Breast epithelium (tissue), 4 donors: ENCODE measurements at regions not wholly inside any gene's neighbourhood (a gene's known extent, or its start where the extent isn't known, plus 50 kb on each side); places are given as distances from the start of the nearest gene placed in this dataset.
A peak's percentile ranks its signal among the peaks of the same experiment; 100 is the strongest.

Experiments used
- DNase-seq, 2 donors: peaks; one replicate each; pipeline ENCODE4 v3.0.0-alpha.2; 2019; ENCODE audit warnings: low spot score in 2 of 2
- H3K27ac ChIP-seq, 2 donors: fragments of 200-600 bp; sonication (generic) in 1 of 2; one replicate each; pipeline ENCODE4 v1.5.1; 2016 to 2019; ENCODE audit warnings: mild to moderate bottlenecking in 1 of 2
- H3K27me3 ChIP-seq, 2 donors: fragments of 200-600 bp; sonication (generic) in 1 of 2; one replicate each; pipeline versions ENCODE4 v1.5.1 to v1.6.0; 2017 to 2019; ENCODE audit warnings: control low read depth in 1 of 2, mild to moderate bottlenecking in 1 of 2
- H3K36me3 ChIP-seq: fragments of 200-600 bp; one replicate; pipeline ENCODE4 v1.5.1; 2019
- H3K4me1 ChIP-seq, 2 donors: fragments of 200-600 bp; sonication (generic); one replicate each; pipeline ENCODE4 v1.5.1; 2016 to 2019; ENCODE audit warnings: control low read depth in 1 of 2
- H3K4me3 ChIP-seq, 3 donors: fragments of 200-600 bp; sonication (generic); 1 replicate in 2 of 3; 2 replicates in 1 of 3; pipeline ENCODE4 v1.5.1; 2016 to 2019; ENCODE audit warnings: mild to moderate bottlenecking in 3 of 3, moderate library complexity in 2 of 3
- H3K9me3 ChIP-seq, 2 donors: fragments of 200-600 bp; sonication (generic) in 1 of 2; one replicate each; pipeline ENCODE4 v1.5.1; 2016 to 2019; ENCODE audit warnings: control low read depth in 1 of 2
- POLR2A ChIP-seq: fragments of 450-650 bp; IDR thresholded peaks from one replicate; pipeline ENCODE4 v1.6.1; 2016; ENCODE audit warnings: antibody characterized with exemption, mild to moderate bottlenecking, moderate library complexity
- POLR2AphosphoS5 ChIP-seq, 3 donors: sonication (generic); formaldehyde crosslinking; IDR thresholded peaks; one replicate each; pipeline ENCODE4 v1.6.1; 2017; ENCODE audit warnings: antibody characterized with exemption in 3 of 3
- intact Hi-C: fragments of 100-400 bp; cut with DNase I; formaldehyde crosslinking; loops from one replicate; pipeline ENCODE4 v1.15.1; 2023; ENCODE audit warnings: low total_unique reads
- TF ChIP-seq, protein P1 (sequence below), 3 donors: fragments of 450-650 bp; IDR thresholded peaks; one replicate each; pipeline ENCODE4 v1.5.1; 2016 to 2017; ENCODE audit warnings: antibody characterized with exemption in 3 of 3, mild to moderate bottlenecking in 3 of 3, moderate library complexity in 3 of 3

DNA sequence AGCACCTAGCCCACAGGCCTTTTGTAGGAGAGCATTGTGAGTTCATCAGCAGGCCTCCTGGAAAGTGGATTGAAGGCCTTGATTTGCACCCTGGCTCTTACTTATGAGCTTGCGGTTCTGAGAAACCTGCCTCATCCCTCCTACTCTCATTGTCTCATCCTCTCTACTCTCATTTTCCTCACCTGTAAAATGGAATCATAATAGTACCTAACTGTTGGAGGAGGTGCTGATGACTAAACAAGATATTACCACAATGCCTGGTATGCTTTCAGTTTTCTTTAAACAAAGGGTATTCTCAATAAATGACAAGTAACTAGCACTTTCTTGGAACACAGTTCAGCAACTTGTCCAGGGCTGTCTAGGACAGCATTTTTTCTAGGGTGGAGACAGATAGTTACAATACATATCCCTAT is 243.1 kb upstream of the MAF start:
- Histone ChIP-seq H3K4me1 (peaks cover 0 to 4% of the 10 kb centered on the region in 2 donors), H3K36me3 (no peaks in the 10 kb centered on the region), H3K4me3 (no peak overlapping the region), H3K27ac (no peak overlapping the region), H3K27me3 (no peaks in the 10 kb centered on the region), H3K9me3 (no peaks in the 10 kb centered on the region)
- no peak for DNase-seq
- TF ChIP-seq POLR2A (no peak), POLR2AphosphoS5 (IDR thresholded peaks at IDR 0.05) (no peak)
- TF ChIP-seq, protein P1, sequence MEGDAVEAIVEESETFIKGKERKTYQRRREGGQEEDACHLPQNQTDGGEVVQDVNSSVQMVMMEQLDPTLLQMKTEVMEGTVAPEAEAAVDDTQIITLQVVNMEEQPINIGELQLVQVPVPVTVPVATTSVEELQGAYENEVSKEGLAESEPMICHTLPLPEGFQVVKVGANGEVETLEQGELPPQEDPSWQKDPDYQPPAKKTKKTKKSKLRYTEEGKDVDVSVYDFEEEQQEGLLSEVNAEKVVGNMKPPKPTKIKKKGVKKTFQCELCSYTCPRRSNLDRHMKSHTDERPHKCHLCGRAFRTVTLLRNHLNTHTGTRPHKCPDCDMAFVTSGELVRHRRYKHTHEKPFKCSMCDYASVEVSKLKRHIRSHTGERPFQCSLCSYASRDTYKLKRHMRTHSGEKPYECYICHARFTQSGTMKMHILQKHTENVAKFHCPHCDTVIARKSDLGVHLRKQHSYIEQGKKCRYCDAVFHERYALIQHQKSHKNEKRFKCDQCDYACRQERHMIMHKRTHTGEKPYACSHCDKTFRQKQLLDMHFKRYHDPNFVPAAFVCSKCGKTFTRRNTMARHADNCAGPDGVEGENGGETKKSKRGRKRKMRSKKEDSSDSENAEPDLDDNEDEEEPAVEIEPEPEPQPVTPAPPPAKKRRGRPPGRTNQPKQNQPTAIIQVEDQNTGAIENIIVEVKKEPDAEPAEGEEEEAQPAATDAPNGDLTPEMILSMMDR (IDR thresholded peaks at IDR 0.05), result no peak
- intact Hi-C loops, result no loop called here

DNA sequence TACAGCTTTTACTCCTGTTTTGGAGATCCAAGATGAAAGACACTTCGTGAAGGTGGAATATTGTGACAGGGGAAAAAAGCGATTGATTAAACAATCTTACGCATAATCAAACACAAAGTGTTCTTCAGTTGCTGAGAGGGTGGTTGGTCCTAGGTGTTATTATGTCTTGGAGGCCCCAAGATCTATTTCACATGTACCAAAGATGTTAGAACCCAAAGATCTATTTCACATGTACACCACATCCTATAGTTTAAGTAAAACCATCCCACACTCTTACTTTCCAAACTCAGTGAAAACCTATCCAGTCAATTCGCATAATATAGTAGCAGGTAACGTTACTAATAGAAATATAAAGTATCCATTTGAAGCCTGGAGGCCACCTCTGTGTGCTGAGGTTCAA is 242.6 kb upstream of the MAF start:
- H3K27ac ChIP-seq, result no peak overlapping the region
- H3K27me3 ChIP-seq, result no peaks in the 10 kb centered on the region
- intact Hi-C loops, result no loop called here
- no peaks in the 10 kb centered on the region for H3K9me3 ChIP-seq
- peaks cover 0 to 4% of the 10 kb centered on the region in 2 donors for H3K4me1 ChIP-seq
- DNase-seq, result no peak
- no peak overlapping the region for H3K4me3 ChIP-seq
- TF ChIP-seq POLR2A (no peak), POLR2AphosphoS5 (IDR thresholded peaks at IDR 0.05) (no peak)
- TF ChIP-seq, protein P1 (IDR thresholded peaks at IDR 0.05), result no peak
- H3K36me3 ChIP-seq, result no peaks in the 10 kb centered on the region

DNA sequence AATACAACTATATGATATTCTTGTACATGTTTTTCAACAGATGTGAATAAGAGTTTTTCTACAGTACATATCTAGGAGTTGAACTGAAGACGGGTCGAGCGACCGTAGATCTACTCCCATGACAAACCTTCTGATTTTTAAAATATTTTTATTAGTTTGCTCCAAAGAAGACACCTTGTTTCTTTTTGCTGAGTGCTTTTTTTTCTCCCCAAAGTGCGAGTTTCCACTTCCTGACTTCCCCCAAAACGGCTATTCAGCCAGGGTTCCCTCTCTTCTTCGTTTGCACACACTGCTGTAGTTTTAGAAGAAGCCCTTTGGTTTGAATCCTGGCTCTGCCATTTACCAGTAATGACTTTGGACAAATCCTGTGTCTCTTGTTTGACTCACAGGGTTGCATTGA is 241.7 kb upstream of the MAF start:
- Histone ChIP-seq H3K27ac (no peak overlapping the region), H3K4me3 (no peak overlapping the region), H3K9me3 (no peaks in the 10 kb centered on the region), H3K4me1 (peaks cover 0 to 4% of the 10 kb centered on the region in 2 donors), H3K27me3 (no peaks in the 10 kb centered on the region), H3K36me3 (no peaks in the 10 kb centered on the region)
- intact Hi-C loops, result no loop called here
- TF ChIP-seq, protein P1 (IDR thresholded peaks at IDR 0.05), result no peak
- TF ChIP-seq POLR2AphosphoS5 (IDR thresholded peaks at IDR 0.05) (no peak), POLR2A (no peak)
- DNase-seq, result no peak

DNA sequence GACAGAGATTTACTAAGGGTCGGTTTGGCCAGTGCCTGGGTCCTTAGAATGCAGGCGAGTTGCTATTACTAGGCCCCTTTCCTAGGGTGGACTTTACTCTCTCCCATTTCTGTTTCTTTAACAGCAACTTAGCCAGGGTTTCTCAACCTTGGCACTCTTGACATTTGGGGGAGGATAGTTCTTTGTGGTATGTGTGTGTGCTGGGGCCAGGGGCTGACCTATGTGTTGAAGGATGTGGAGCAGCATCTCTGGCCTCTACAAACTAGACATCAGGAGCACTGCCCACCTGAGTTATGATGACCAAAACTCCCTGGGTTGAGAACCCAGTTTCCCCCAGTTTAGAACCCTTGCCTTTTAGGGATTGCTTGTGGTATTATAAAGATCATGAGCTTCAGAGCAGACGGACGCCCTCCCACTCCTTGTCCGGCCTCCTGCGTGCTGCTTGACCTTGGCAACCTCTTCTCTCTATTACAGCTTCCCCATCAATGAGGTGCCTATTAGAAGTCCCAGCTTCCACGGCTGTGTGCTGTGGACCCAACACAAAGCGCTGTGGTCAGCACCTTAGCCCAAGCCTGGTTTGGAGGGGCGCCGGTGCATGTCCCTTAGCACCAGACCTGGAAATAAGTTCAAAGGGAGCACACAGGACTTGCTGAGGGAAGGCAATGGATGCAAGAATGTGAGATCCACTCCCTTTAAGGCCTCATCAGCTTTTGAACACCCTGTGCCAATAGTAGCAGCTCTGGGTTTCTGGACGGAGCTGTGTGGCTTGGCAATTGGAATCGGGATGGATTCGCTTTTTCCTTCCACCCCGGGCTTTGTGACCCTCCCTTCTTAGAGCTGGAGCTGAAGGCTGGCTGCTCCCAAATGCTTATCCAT is 239.2 kb upstream of the MAF start:
- DNase-seq, result peak in 1 of 2 donors; percentile 28
- no peaks in the 10 kb centered on the region for H3K27me3 ChIP-seq
- peak overlapping the region; percentile 29 to 46 for H3K27ac ChIP-seq
- no peak overlapping the region for H3K4me3 ChIP-seq
- TF ChIP-seq POLR2AphosphoS5 (IDR thresholded peaks at IDR 0.05) (no peak), POLR2A (no peak)
- TF ChIP-seq, protein P1 (IDR thresholded peaks at IDR 0.05), result no peak
- intact Hi-C loops, result no loop called here
- no peaks in the 10 kb centered on the region for H3K36me3 ChIP-seq
- peaks cover 0 to 4% of the 10 kb centered on the region in 2 donors for H3K4me1 ChIP-seq
- no peaks in the 10 kb centered on the region for H3K9me3 ChIP-seq

DNA sequence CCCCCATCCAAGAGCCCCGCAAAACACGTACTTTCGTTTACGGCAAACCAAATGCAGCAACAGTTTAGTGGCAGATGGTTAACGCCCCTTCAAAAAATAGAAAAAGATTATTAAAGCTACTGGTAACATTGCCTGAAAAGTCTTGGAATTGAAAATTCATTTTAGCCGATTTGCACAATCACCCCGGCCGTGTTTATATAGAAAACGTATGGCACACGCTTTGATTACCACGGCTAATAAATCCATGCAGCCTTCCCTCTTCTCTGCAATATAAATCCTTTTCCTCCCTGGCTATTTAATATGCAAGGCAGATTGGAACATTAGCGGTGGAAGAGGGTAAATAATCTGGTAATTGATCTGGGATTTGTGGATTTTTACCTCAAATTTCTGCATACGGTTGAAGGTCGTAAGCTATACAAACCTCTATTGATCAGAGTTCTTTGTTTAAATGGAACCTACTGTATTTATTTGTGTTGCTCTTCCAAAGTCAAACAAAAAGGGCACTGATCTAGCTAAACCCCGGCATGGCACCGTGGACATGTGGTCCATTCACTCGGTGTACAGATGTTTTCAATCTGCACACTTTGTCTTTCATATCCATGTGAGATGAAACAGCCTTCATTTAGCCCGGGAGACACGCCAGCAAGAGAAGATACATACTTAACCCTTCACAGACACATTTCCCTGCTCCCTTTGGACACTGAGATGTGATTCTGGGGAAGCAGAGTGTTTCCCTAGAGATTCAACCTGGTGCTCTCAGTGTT is 238.1 kb upstream of the MAF start:
- H3K36me3 ChIP-seq, result no peaks in the 10 kb centered on the region
- no peaks in the 10 kb centered on the region for H3K27me3 ChIP-seq
- DNase-seq, result no peak
- H3K27ac ChIP-seq, result peak overlapping the region in 1 of 2 donors; percentile 67
- TF ChIP-seq POLR2AphosphoS5 (IDR thresholded peaks at IDR 0.05), result peak in 1 of 3 donors; percentile 43
- TF ChIP-seq POLR2A, result no peak
- H3K4me1 ChIP-seq, result peaks cover 0 to 4% of the 10 kb centered on the region in 2 donors
- intact Hi-C loops, result no loop called here
- no peaks in the 10 kb centered on the region for H3K9me3 ChIP-seq
- no peak overlapping the region for H3K4me3 ChIP-seq
